B cell (primary cell): ENCODE measurements at regions not wholly inside any gene's neighbourhood (a gene's known extent, or its start where the extent isn't known, plus 50 kb on each side); places are given as distances from the start of the nearest gene placed in this dataset.

Source experiments
- ATAC-seq: fragments of 200-7000 bp; cut with Tn5 transposase; one replicate; pipeline ENCODE4 v1.10.0; 2021; ENCODE audit warnings: low read depth, mild to moderate bottlenecking, moderate number of reproducible peaks, moderate library complexity
- CTCF ChIA-PET: fragments of 350-600 bp; sonication (Branson Sonifier 250); formaldehyde crosslinking; loops from one replicate; lab custom pipeline; 2021; ENCODE audit warnings: antibody characterized with exemption, inconsistent platforms; lab: Charles Lee
- POLR2A ChIA-PET: fragments of 350-600 bp; sonication (Branson Sonifier 250); formaldehyde crosslinking; loops from one replicate; lab custom pipeline; 2021; ENCODE audit warnings: antibody characterized with exemption; lab: Charles Lee
- DNase-seq: peaks from one replicate; pipeline ENCODE4 v3.0.0; 2013
- H2AFZ ChIP-seq: 2 replicates; pipeline ENCODE4 v1.6.1; 2012; ENCODE audit warnings: mild to moderate bottlenecking, low read depth, low read length; ENCODE audit not compliant: insufficient read depth, poor library complexity, severe bottlenecking
- H3K27ac ChIP-seq, 2 donors: 1 replicate in 1 of 2; 2 replicates in 1 of 2; pipeline ENCODE4 v1.5.1; 2012 to 2013; ENCODE audit warnings: low read length in 2 of 2, mild to moderate bottlenecking in 2 of 2, moderate library complexity in 1 of 2
- H3K27me3 ChIP-seq, 4 experiments: fragments of 200-600 bp in 1 of 4; sonication (generic) in 1 of 4; replicated peaks in 1 of 4; 1 replicate in 2 of 4; 2 replicates in 2 of 4; pipeline versions ENCODE4 v1.6.1 to v1.7.0; 2013 to 2016; ENCODE audit warnings: low read length in 3 of 4, mild to moderate bottlenecking in 2 of 4, mixed read lengths in 1 of 4, moderate library complexity in 1 of 4; ENCODE audit not compliant: insufficient read depth in 4 of 4, control insufficient read depth in 3 of 4; ENCODE audit errors: control extremely low read depth in 1 of 4
- H3K36me3 ChIP-seq, 2 experiments: replicated peaks in 1 of 2; 1 replicate in 1 of 2; 2 replicates in 1 of 2; pipeline versions ENCODE4 v1.6.1 to v1.7.1; 2013; ENCODE audit warnings: low read length in 1 of 2; ENCODE audit not compliant: insufficient read depth in 2 of 2, control insufficient read depth in 1 of 2; ENCODE audit errors: control extremely low read depth in 1 of 2, extremely low read depth in 1 of 2
- H3K4me1 ChIP-seq, 2 donors: fragments of 200-600 bp in 1 of 2; sonication (generic) in 1 of 2; 1 replicate in 1 of 2; 2 replicates in 1 of 2; pipeline versions ENCODE4 v1.5.1 to v1.6.1; 2013 to 2017; ENCODE audit warnings: low read length in 2 of 2; ENCODE audit not compliant: control insufficient read depth in 2 of 2, insufficient read depth in 2 of 2
- H3K4me2 ChIP-seq: replicated peaks from 2 replicates; pipeline ENCODE3; 2012; ENCODE audit warnings: mild to moderate bottlenecking, low read depth, low read length; ENCODE audit not compliant: poor library complexity, severe bottlenecking
- H3K4me3 ChIP-seq, 5 experiments: fragments of 200-600 bp in 1 of 5; sonication (generic) in 1 of 5; 1 replicate in 3 of 5; 2 replicates in 2 of 5; pipeline versions ENCODE4 v1.5.1 to v1.7.0; 2011 to 2016; ENCODE audit warnings: low read length in 4 of 5, mild to moderate bottlenecking in 4 of 5, low read depth in 2 of 5, control low read depth in 1 of 5, moderate library complexity in 1 of 5; ENCODE audit not compliant: insufficient read depth in 1 of 5; ENCODE audit errors: control extremely low read depth in 1 of 5, extremely low read depth in 1 of 5
- H3K79me2 ChIP-seq: fragments of 200-600 bp; sonication (generic); one replicate; pipeline ENCODE4 v1.6.0; 2016; ENCODE audit warnings: low read length; ENCODE audit not compliant: control insufficient read depth, insufficient read depth
- H3K9ac ChIP-seq: fragments of 200-600 bp; sonication (generic); 2 replicates; pipeline ENCODE4 v1.6.1; 2017; ENCODE audit warnings: mild to moderate bottlenecking, low read length, moderate library complexity
- H3K9me3 ChIP-seq, 3 donors: one replicate each; pipeline versions ENCODE4 v1.6.1 to v1.7.1; 2013; ENCODE audit warnings: low read length in 2 of 3; ENCODE audit not compliant: control insufficient read depth in 2 of 3, insufficient read depth in 1 of 3; ENCODE audit errors: control extremely low read depth in 1 of 3
- H4K20me1 ChIP-seq: 2 replicates; pipeline ENCODE4 v1.6.0; 2012; ENCODE audit warnings: mild to moderate bottlenecking, low read length; ENCODE audit not compliant: insufficient read depth, control insufficient read depth, poor library complexity, severe bottlenecking
- H3K27ac Mint-ChIP-seq: one replicate; pipeline ENCODE4 v1.8.0; 2021; ENCODE audit warnings: mixed read lengths
- H3K27me3 Mint-ChIP-seq: one replicate; pipeline ENCODE4 v1.8.0; 2021; ENCODE audit warnings: mixed read lengths
- H3K4me1 Mint-ChIP-seq: one replicate; pipeline ENCODE4 v1.8.0; 2021; ENCODE audit warnings: mixed read lengths
- H3K4me3 Mint-ChIP-seq: one replicate; pipeline ENCODE4 v1.8.0; 2021; ENCODE audit warnings: mixed read lengths
- H3K9me3 Mint-ChIP-seq: one replicate; pipeline ENCODE4 v1.8.0; 2022; ENCODE audit warnings: mixed read lengths; ENCODE audit not compliant: insufficient read depth
- CTCF ChIP-seq: fragments of 200-600 bp; IDR thresholded peaks from one replicate; pipeline ENCODE4 v1.8.0; 2022; ENCODE audit warnings: antibody characterized with exemption, mild to moderate bottlenecking
- EZH2 ChIP-seq: IDR thresholded peaks from 2 replicates; pipeline ENCODE4 v1.6.1; 2012; ENCODE audit warnings: borderline replicate concordance, low read depth, mild to moderate bottlenecking, moderate library complexity, low read length; ENCODE audit not compliant: insufficient read depth, poor library complexity, severe bottlenecking
- WGBS: methylation state at CpG from one replicate; pipeline ENCODE4 v1.1.5; 2013; ENCODE audit warnings: missing lambda C conversion rate; ENCODE audit not compliant: insufficient coverage; 5-methylcytosine and 5-hydroxymethylcytosine counted together
- intact Hi-C: fragments of 100-400 bp; cut with micrococcal nuclease; formaldehyde crosslinking; loops from one replicate; pipeline ENCODE4 v1.10.0; 2022

GRCh38 chr2:188786368-188786841 lies 187.8 kb upstream of the COL3A1 start:
- H3K27ac Mint-ChIP-seq = no peak overlapping the region
- no peaks in the 10 kb centered on the region for H4K20me1 ChIP-seq
- no peak overlapping the region for H3K9ac ChIP-seq
- no peaks in the 10 kb centered on the region for H3K27me3 ChIP-seq
- H2AFZ ChIP-seq = no peak overlapping the region
- no peaks in the 10 kb centered on the region for H3K36me3 ChIP-seq
- ChIA-PET CTCF (no interaction called here), POLR2A (no interaction called here)
- no peak overlapping the region for H3K27ac ChIP-seq
- no peak overlapping the region for H3K4me3 Mint-ChIP-seq
- H3K9me3 Mint-ChIP-seq = peaks cover 4% of the 10 kb centered on the region
- H3K4me1 Mint-ChIP-seq = no peaks in the 10 kb centered on the region
- no peak overlapping the region for H3K4me2 ChIP-seq
- H3K4me3 ChIP-seq = no peak overlapping the region
- intact Hi-C loops = no loop called here
- TF ChIP-seq CTCF = no peak
- no peak for TF ChIP-seq EZH2
- ATAC-seq (no peak), DNase-seq (no peak)
- no peaks in the 10 kb centered on the region for H3K79me2 ChIP-seq
- H3K27me3 Mint-ChIP-seq = no peaks in the 10 kb centered on the region
- no peaks in the 10 kb centered on the region for H3K9me3 ChIP-seq
- H3K4me1 ChIP-seq = no peaks in the 10 kb centered on the region
- WGBS = 86% methylated on average over 1 of the region's 3 CpGs

DNA sequence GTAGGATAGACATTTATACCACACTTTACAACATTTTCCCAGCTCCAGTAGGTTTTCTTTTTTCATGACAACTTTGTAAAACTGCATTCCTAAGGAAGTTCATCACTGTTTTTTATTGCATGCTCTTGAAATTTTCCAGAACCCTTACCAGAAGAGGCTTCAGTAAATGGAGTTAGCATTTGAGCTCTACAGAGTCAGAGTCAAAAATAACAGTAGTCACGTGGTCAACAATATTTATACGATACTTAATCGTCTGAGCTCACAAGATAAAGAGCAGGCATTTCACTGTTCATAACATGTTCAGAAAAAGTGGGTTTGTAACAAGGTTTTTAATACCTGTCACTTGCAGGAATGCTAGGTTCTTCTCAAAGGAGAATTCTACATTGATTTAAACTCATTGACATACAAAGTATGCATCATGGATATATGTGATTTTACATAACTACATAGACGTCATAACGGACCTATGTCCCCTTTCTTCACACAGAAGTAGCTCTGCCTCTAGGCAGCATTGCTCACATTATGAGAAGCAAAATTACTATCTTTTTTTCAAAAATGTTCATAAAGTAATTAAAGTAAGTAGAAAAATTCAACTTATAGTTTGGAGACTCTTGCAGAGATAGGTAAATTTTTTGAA lies 187.0 kb upstream of the COL3A1 start:
- WGBS = 70% methylated on average over 2 of the region's 5 CpGs
- H3K36me3 ChIP-seq = no peaks in the 10 kb centered on the region
- Mint-ChIP-seq H3K27me3 (no peaks in the 10 kb centered on the region), H3K4me3 (no peak overlapping the region), H3K27ac (no peak overlapping the region), H3K9me3 (peaks cover 4% of the 10 kb centered on the region), H3K4me1 (no peaks in the 10 kb centered on the region)
- no peak for DNase-seq
- no peak for ATAC-seq
- no peak overlapping the region for H3K27ac ChIP-seq
- H2AFZ ChIP-seq = no peak overlapping the region
- POLR2A ChIA-PET = no interaction called here
- no peaks in the 10 kb centered on the region for H4K20me1 ChIP-seq
- intact Hi-C loops = no loop called here
- no peak overlapping the region for H3K4me2 ChIP-seq
- H3K4me1 ChIP-seq = no peaks in the 10 kb centered on the region
- H3K9me3 ChIP-seq = no peaks in the 10 kb centered on the region
- H3K4me3 ChIP-seq = no peak overlapping the region
- no peaks in the 10 kb centered on the region for H3K27me3 ChIP-seq
- CTCF ChIA-PET = no interaction called here
- TF ChIP-seq EZH2 (no peak), CTCF (no peak)
- H3K79me2 ChIP-seq = no peaks in the 10 kb centered on the region
- H3K9ac ChIP-seq = no peak overlapping the region
